ENCODE measurements at regions not wholly inside any gene's neighbourhood (a gene's known extent, or its start where the extent isn't known, plus 50 kb on each side); places are given as distances from the start of the nearest gene placed in this dataset.

- TF ChIP-seq CTCF (conservative IDR thresholded peaks at IDR 0.05; ENCODE audit: low read length) (no peak), EZH2phosphoT487 (IDR thresholded peaks at IDR 0.05; ENCODE audit: borderline replicate concordance) (no peak)
Observed at GRCh38 chr4:107468156-107468555, 251.9 kb downstream of the PAPSS1 start.

Data from Loucy (cell line).